GM18873 (cell line): ENCODE measurements at regions not wholly inside any gene's neighbourhood (a gene's known extent, or its start where the extent isn't known, plus 50 kb on each side); places are given as distances from the start of the nearest gene placed in this dataset.
"Not testable (repeated sequence)": the region's sequence is repeated elsewhere in the genome, so short reads cannot be mapped to it uniquely, and the experiment has no call there.

ENCODE experiments used
- ATAC-seq: cut with Tn5 transposase; IDR thresholded peaks from one replicate; pipeline ENCODE4 v1.9.1; 2021; ENCODE audit warnings: mild to moderate bottlenecking, moderate library complexity, moderate number of reproducible peaks; ENCODE audit not compliant: unreplicated experiment, low FRiP score

- ATAC-seq: no peak
These were observed 579.9 kb downstream of the CCDC85A start for GRCh38 chr2:56763683-56764082.

GRCh38 chr2:56768973-56769372 lies 585.2 kb downstream of the CCDC85A start:
- no peak for ATAC-seq

- no peak for ATAC-seq
These were observed 586.7 kb downstream of the CCDC85A start for GRCh38 chr2:56770490-56770889.

GRCh38 chr2:56784046-56784445 lies 600.3 kb downstream of the CCDC85A start:
- no peak for ATAC-seq

- ATAC-seq: no peak
These were observed 617.4 kb downstream of the CCDC85A start for GRCh38 chr2:56801214-56801613.

GRCh38 chr2:56801770-56802169 lies 618.0 kb downstream of the CCDC85A start:
- ATAC-seq: no peak

GRCh38 chr2:56803596-56803995 lies 619.8 kb downstream of the CCDC85A start:
- ATAC-seq: no peak

- ATAC-seq: no peak
These were observed 623.1 kb downstream of the CCDC85A start for GRCh38 chr2:56806924-56807323.

- ATAC-seq: no peak
These were observed 624.1 kb downstream of the CCDC85A start for GRCh38 chr2:56807861-56808260.

- no peak for ATAC-seq
These were observed 627.6 kb downstream of the CCDC85A start for GRCh38 chr2:56811401-56811800.

- no peak for ATAC-seq
These were observed 628.6 kb downstream of the CCDC85A start for GRCh38 chr2:56812432-56812831.

GRCh38 chr2:56813490-56813889 lies 629.7 kb downstream of the CCDC85A start:
- ATAC-seq: no peak

- ATAC-seq: no peak
These were observed 632.9 kb downstream of the CCDC85A start for GRCh38 chr2:56816666-56817065.

- no peak for ATAC-seq
These were observed 648.0 kb downstream of the CCDC85A start for GRCh38 chr2:56831780-56832179.

- no peak for ATAC-seq
These were observed 650.9 kb downstream of the CCDC85A start for GRCh38 chr2:56834686-56835085.

- ATAC-seq: not testable (repeated sequence)
These were observed 656.2 kb downstream of the CCDC85A start for GRCh38 chr2:56840009-56840408.

GRCh38 chr2:56860991-56861390 lies 677.2 kb downstream of the CCDC85A start:
- no peak for ATAC-seq

GRCh38 chr2:56871644-56872043 lies 687.9 kb downstream of the CCDC85A start:
- no peak for ATAC-seq

- ATAC-seq: no peak
These were observed 690.9 kb downstream of the CCDC85A start for GRCh38 chr2:56874717-56875116.

GRCh38 chr2:56889738-56890137 lies 705.9 kb downstream of the CCDC85A start:
- no peak for ATAC-seq

- ATAC-seq: no peak
These were observed 708.6 kb downstream of the CCDC85A start for GRCh38 chr2:56892382-56892781.

GRCh38 chr2:56898986-56899385 lies 715.2 kb downstream of the CCDC85A start:
- no peak for ATAC-seq

GRCh38 chr2:56912490-56912889 lies 728.7 kb downstream of the CCDC85A start:
- no peak for ATAC-seq
